ENCODE measurements at regions not wholly inside any gene's neighbourhood (a gene's known extent, or its start where the extent isn't known, plus 50 kb on each side); places are given as distances from the start of the nearest gene placed in this dataset.

- no peak for TF ChIP-seq CTCF (IDR thresholded peaks at IDR 0.05; ENCODE audit: low read length)
- TF ChIP-seq EZH2 (optimal IDR thresholded peaks at IDR 0.05; ENCODE audit: low read depth, low read length), result no peak
- TF ChIP-seq EZH2phosphoT487 (IDR thresholded peaks at IDR 0.05; ENCODE audit: low read length), result no peak
Measured at GRCh38 chr10:114716811-114717404, 58.8 kb upstream of the ABLIM1 start.
